ENCODE measurements at regions not wholly inside any gene's neighbourhood (a gene's known extent, or its start where the extent isn't known, plus 50 kb on each side); places are given as distances from the start of the nearest gene placed in this dataset.

DNA sequence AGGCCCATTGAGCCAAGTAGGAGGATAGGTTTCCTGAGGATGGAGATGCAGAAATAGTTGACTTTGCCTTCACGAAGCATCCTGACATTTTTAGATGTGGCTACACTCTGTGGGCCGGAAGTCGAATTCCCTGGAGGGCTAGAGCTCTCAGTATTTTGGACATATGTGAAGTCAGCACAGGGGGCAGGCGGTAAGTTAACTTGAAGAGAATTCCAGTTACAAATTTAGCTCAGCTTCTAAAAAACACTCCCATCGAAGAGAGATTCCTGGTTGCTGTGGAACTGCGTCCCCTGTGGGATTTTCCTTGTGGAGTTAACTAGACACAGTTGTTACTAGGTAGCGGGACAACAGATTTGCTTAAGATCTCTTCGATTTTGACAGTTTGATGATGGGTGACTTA lies 161.9 kb upstream of the RGMA start:
- TF ChIP-seq, protein P1, sequence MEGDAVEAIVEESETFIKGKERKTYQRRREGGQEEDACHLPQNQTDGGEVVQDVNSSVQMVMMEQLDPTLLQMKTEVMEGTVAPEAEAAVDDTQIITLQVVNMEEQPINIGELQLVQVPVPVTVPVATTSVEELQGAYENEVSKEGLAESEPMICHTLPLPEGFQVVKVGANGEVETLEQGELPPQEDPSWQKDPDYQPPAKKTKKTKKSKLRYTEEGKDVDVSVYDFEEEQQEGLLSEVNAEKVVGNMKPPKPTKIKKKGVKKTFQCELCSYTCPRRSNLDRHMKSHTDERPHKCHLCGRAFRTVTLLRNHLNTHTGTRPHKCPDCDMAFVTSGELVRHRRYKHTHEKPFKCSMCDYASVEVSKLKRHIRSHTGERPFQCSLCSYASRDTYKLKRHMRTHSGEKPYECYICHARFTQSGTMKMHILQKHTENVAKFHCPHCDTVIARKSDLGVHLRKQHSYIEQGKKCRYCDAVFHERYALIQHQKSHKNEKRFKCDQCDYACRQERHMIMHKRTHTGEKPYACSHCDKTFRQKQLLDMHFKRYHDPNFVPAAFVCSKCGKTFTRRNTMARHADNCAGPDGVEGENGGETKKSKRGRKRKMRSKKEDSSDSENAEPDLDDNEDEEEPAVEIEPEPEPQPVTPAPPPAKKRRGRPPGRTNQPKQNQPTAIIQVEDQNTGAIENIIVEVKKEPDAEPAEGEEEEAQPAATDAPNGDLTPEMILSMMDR (IDR thresholded peaks at IDR 0.05 in 8 of 11, conservative IDR thresholded peaks at IDR 0.05 in 3 of 11) = no peak
- no peak for TF ChIP-seq POLR2AphosphoS5 (IDR thresholded peaks at IDR 0.05)

Data from spleen (tissue), 7 donors.